ENCODE measurements at regions not wholly inside any gene's neighbourhood (a gene's known extent, or its start where the extent isn't known, plus 50 kb on each side); places are given as distances from the start of the nearest gene placed in this dataset.
"Not testable (repeated sequence)": the region's sequence is repeated elsewhere in the genome, so short reads cannot be mapped to it uniquely, and the experiment has no call there.

GRCh38 chr9:78712903-78713613 is 416.1 kb downstream of the PSAT1 start:
- intact Hi-C loops (cut with micrococcal nuclease), result no loop called here

DNA sequence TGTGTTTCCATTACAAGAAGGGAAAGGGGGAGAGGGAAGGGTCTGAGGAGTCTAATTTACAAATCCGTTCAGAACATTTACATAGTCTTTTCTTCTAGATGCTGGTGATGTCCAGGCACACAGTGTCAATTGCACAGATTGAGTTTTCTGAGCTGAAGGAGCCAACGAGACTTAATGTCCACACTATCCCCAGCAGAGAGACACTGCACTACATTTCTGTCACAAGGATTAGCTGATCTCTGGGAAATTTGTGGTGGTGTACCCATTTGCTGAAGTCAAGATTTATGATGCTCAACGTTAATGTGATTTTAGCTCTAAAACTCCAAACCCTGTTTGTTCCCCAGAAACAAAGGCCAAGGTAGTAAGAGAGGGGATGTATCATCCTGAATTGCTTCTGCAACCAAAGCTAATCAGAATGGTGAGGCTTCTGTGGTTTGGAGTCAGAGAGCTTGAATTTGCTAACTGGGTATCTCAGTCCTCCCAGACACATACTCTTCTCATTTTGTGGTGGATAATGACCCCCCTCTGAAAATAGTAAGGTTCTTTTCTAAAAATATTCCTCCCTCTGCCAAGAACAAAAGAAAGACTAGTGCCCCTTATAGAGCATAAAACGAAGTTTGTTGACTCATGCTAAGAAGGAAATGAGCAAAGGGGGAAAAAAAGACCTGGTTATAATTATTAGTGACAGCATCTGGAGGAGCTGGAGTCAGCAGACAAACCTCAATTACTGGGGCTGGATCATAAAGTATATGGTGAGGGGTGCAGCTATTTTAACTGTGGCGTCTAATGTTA is 416.9 kb downstream of the PSAT1 start:
- intact Hi-C loops (cut with micrococcal nuclease), result no loop called here

DNA sequence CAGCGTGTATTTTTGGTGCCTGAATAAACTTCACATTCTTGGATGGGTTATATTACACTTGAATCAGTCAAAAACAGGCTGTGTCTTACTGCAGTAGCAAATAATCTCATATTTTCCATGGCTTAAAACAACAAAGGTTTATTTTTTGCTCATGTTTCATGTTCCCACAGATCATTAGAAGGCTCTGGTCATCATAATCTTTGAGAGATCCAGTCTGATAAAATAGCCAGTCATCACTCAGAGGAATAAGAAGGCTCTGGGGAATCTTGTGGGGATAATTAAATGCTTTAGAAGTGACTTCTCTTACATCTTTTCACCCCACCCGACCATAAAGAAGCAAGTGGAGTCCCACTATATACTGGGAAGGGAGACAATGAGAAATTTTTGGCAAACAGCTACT is 417.7 kb downstream of the PSAT1 start:
- intact Hi-C loops (cut with micrococcal nuclease), result no loop called here

DNA sequence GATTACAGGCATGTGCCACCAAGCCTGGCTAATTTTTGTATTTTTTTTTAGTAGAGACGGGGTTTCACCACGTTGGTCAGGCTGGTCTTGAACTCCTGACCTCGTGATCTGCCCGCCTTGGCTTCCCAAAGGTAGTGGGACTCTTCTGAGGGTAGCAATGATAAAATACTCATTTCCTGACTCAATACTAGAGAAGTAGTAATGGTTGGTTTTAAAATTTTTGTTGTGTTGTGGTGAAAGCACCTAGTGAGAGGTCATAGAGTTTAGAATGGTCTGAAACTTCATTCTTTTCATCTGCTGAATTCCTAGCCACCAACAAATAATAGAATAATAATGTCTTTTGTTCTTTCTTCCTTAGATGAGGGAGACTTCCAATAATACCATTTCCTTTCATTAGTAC is 422.1 kb downstream of the PSAT1 start:
- intact Hi-C loops (cut with micrococcal nuclease), result not testable (repeated sequence)

GRCh38 chr9:78724896-78725295 is 428.0 kb downstream of the PSAT1 start:
- intact Hi-C loops (cut with micrococcal nuclease), result no loop called here

DNA sequence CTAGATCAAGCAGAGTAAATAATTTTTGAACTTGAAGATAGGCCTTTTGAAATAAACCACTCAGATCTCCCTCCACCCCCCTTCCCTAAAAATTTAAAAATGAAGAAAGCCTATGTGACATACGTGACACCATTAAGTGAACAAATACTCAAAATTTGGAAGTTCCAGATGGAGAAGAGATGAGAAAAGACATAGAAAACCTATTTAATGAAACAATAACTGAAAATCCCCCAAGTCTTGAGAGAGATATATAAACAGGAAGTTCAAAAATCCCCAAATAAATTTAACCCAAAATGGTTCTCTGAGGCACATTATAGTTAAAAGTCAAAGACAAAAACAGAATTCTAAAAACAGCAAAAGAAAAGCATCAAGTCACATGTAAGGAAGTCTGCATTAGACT is 428.6 kb downstream of the PSAT1 start:
- intact Hi-C loops (cut with micrococcal nuclease), result no loop called here

- intact Hi-C loops (cut with micrococcal nuclease), result no loop called here
Observed at GRCh38 chr9:78745331-78745730, 448.4 kb downstream of the PSAT1 start.

DNA sequence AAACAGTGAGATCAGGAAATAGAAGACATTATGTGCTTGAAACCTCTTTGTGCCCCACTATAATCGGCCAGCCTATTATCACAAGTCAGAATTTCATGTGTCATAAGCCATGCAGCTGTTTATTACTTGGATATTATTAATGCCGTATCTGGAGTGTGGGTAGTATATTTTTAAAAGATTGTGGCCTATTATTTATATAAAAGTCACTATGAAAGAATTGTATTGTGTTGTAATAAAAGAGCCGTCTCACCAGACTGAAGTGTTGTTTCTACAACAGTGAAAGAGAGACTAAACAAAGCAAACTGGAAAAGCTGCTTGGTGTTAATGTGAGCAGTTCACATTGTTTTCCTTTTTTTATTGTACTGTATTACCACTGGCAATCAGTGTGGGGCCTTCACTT is 449.1 kb downstream of the PSAT1 start:
- intact Hi-C loops (cut with micrococcal nuclease), result no loop called here

DNA sequence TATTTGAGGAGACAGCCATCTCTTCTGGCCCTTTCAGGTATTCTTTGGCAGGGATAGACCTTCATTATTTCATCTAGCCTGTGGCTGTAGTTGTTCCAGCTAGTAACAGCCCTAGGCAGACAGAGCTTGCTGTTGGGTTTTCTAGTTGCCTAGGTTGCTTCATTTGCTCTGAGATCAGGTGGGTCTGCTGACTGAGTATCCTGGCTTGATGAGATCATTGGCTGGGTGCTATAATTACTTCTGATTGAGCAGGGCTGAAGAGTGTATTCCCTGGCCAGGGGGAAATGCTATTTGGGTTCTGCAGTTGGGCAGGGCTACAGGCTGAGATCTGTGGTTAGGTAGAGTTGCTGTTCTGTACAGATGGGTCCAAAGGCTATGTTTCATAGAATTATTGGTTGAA is 456.1 kb downstream of the PSAT1 start:
- intact Hi-C loops (cut with micrococcal nuclease), result no loop called here

GRCh38 chr9:78756813-78757510 is 460.0 kb downstream of the PSAT1 start:
- intact Hi-C loops (cut with micrococcal nuclease), result no loop called here

- intact Hi-C loops (cut with micrococcal nuclease), result no loop called here
Observed at GRCh38 chr9:78763424-78763823, 466.5 kb downstream of the PSAT1 start.

DNA sequence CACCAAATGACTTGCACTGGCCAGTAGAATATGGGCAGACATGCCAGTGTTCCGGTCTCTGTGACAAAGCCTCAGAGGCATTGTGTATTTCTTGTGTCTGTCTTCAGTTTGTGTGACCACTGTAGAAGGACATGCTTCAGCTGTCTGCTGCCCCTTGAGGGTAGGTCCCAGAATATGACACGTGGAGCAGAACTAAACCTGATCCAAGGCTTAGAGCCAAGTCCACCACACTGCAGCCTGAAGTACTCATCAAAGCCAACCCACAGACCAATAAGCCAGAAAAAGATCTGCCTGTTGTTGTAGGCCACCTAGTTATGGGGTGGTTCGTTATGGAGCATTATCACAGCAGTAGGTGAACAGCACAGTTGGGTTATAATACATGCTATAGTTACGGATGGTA is 468.9 kb downstream of the PSAT1 start:
- intact Hi-C loops (cut with micrococcal nuclease), result no loop called here

- intact Hi-C loops (cut with micrococcal nuclease), result no loop called here
Observed at GRCh38 chr9:78767490-78767889, 470.6 kb downstream of the PSAT1 start.

- intact Hi-C loops (cut with micrococcal nuclease), result no loop called here
Observed at GRCh38 chr9:78769690-78770089, 472.8 kb downstream of the PSAT1 start.

DNA sequence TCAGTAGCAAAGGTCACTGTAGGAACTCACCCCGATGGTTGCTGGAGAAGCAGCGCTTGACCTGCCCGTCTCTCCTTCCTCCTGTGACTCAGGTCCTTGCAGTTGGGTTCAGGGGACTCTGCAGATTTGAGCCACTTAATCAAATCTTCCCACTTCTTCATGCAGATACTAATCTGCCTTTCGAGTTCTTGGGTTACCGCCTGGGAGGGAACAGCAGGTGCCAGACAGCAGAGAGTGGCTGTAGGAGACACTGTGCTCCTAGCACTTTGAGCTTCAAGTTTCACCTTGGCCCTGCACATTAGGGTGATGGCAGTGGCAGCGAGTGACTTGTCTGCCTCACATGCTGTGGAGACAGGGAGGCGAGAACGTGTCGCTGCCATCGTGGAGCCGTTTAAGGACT is 478.3 kb downstream of the PSAT1 start:
- intact Hi-C loops (cut with micrococcal nuclease), result no loop called here

DNA sequence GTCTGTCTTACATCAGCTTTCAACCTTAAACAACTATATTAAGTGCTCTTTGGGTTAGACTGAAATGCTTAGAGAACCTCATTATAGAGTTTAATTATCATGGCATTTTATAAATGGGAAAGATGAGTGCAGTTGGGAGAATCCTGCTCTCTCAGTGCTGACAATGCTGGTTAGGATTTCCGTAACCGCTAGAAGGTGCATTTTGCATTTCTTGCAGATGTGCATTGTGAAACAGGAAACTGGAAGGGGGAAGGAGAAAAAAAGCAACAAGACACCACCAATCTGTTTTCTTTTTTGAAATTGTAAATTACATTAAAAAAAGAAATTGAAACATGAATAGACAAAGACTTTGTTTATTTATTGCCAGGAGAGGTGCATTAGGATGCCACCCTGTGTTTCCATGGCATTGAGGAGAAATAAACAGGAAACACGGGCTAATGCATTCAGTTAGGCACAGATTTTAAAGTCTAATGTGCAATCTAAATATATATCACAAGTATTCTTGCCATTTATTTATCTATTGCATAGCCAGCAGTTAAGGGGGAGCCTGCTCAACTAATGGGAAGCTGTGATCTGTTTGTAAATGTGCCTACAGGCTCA is 478.9 kb downstream of the PSAT1 start:
- intact Hi-C loops (cut with micrococcal nuclease), result no loop called here

- intact Hi-C loops (cut with micrococcal nuclease), result no loop called here
Observed at GRCh38 chr9:78777747-78778146, 480.8 kb downstream of the PSAT1 start.

DNA sequence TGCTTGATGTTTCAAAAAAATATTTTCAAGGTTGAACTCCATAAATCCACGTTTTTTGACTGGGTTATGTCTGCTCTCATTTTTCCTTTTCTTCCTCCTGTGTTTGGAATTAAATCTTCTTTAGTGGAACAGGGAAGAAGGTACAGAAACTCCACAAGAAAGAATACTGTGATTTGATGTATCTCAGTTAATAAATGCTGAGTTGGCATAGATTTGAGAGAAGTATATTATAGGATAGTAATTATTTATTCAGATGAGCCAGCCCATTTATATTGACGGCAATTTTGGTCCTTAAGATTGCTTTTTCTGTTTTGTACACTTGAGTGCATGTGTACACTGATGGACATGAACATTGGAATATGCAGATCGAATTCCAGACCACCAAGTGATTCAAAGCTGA is 481.4 kb downstream of the PSAT1 start:
- intact Hi-C loops (cut with micrococcal nuclease), result no loop called here

- intact Hi-C loops (cut with micrococcal nuclease), result no loop called here
Observed at GRCh38 chr9:78778861-78779374, 482.0 kb downstream of the PSAT1 start.

DNA sequence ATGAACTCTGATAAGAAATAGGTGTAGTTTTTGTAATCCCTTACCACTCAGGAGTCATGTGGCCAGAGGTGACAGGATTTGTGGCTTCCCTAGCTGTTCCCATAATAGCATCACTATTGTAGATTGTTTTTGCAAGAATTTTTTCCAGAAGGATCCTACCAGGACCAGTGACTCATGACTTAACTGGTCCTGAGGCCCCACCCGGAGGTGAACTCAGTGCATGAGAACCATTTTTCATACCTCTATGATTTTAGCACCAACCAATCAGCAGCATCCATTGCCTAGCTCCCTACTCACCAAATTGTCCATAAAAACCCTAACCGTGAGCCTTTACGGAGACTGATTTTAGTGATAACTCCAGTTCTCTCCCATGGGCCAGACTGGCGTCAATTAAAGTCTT is 484.8 kb downstream of the PSAT1 start:
- intact Hi-C loops (cut with micrococcal nuclease), result no loop called here

DNA sequence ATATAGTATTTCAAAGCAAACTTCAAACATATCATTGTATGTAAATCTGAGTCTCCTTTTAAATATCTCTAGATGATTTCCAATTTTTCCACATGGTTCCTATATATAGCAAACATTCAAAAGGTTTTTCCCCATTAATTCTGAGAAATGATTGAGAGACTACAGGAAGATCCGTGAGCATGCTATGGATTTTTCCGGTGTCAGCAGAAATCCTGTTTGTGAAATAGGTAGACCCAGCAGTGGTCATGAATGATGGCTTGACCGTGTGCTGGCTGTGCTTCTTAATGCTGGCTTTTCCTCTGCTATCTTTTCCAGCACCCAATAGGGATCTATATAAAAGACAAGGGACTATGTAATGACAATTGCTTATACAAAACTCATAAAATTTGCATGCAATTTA is 485.3 kb downstream of the PSAT1 start:
- intact Hi-C loops (cut with micrococcal nuclease), result no loop called here

DNA sequence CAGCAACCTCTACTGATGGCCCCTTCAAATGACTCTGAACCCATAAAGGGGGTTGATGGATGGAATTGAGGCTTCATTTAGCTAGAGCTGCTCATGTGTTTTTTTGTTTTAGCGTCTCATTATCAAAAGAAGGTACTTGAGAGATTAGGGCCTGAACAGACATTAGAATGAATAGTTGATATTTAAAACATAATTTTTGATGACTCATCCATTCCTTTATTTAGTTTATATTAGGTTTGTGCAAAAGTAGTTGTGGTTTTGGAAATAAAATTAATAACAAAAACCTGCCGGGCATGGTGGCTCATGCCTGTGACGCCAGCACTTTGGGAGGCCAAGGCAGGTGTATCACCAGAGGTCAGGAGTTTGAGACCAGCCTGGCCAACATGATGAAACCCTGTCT is 485.9 kb downstream of the PSAT1 start:
- intact Hi-C loops (cut with micrococcal nuclease), result no loop called here

Data from T-helper 1 cell treated with Interleukin-12 subunit alpha and Interleukin-12 subunit beta and Interleukin-4 antibody, amounts not matched to agents 30 ng/mL and 1 ng/mL, for 36 hours (primary cell).